Activated CD4-positive, alpha-beta T cell treated with anti-CD3 and anti-CD28 coated beads for 48 hours (primary cell): ENCODE measurements at regions not wholly inside any gene's neighbourhood (a gene's known extent, or its start where the extent isn't known, plus 50 kb on each side); places are given as distances from the start of the nearest gene placed in this dataset.
"Not testable (repeated sequence)": the region's sequence is repeated elsewhere in the genome, so short reads cannot be mapped to it uniquely, and the experiment has no call there.

ENCODE experiments used
- DNase-seq: peaks from one replicate; pipeline ENCODE4 v3.0.0-alpha.2; 2020

- no peak for DNase-seq
Measured at GRCh38 chrY:16480031-16480430, 1400.0 kb downstream of the CDY2B start.

- DNase-seq: no peak
Measured at GRCh38 chrY:16474053-16474452, 1406.0 kb downstream of the CDY2B start.

GRCh38 chrY:16454799-16455198 is 1425.2 kb downstream of the CDY2B start:
- no peak for DNase-seq

- no peak for DNase-seq
Measured at GRCh38 chrY:16446152-16446551, 1433.9 kb downstream of the CDY2B start.

GRCh38 chrY:16409206-16409923 is 1470.7 kb downstream of the CDY2B start:
- not testable (repeated sequence) for DNase-seq

- DNase-seq: not testable (repeated sequence)
Measured at GRCh38 chrY:16379458-16379857, 1500.6 kb downstream of the CDY2B start.

- DNase-seq: not testable (repeated sequence)
Measured at GRCh38 chrY:16341592-16341991, 1538.4 kb downstream of the CDY2B start.

- DNase-seq: not testable (repeated sequence)
Measured at GRCh38 chrY:16330032-16330758, 1549.8 kb downstream of the CDY2B start.

- DNase-seq: not testable (repeated sequence)
Measured at GRCh38 chrY:16329135-16329820, 1550.7 kb downstream of the CDY2B start.
